Karpas-422 (cell line): ENCODE measurements at regions not wholly inside any gene's neighbourhood (a gene's known extent, or its start where the extent isn't known, plus 50 kb on each side); places are given as distances from the start of the nearest gene placed in this dataset.

Experiments
- DNase-seq: peaks from one replicate; pipeline ENCODE4 v3.0.0-alpha.2; 2015
- H2AFZ ChIP-seq: fragments of 200-600 bp; sonication (generic); 2 replicates; pipeline ENCODE4 v1.6.1; 2014; ENCODE audit warnings: antibody characterized with exemption, low read length, mixed read lengths
- H3K27ac ChIP-seq: fragments of 200-600 bp; sonication (generic); 2 replicates; pipeline ENCODE4 v1.5.1; 2014; ENCODE audit warnings: mild to moderate bottlenecking, low read length, moderate library complexity
- H3K27me3 ChIP-seq: fragments of 200-600 bp; sonication (generic); 2 replicates; pipeline ENCODE4 v1.6.1; 2014; ENCODE audit warnings: low read length, mixed read lengths
- H3K36me3 ChIP-seq: fragments of 200-600 bp; sonication (generic); 2 replicates; pipeline ENCODE4 v1.6.1; 2014; ENCODE audit warnings: low read length, mixed read lengths; ENCODE audit not compliant: insufficient read depth
- H3K4me1 ChIP-seq: fragments of 200-600 bp; sonication (generic); 2 replicates; pipeline ENCODE4 v1.6.1; 2014; ENCODE audit warnings: mild to moderate bottlenecking, low read length, mixed read lengths
- H3K4me2 ChIP-seq: fragments of 200-600 bp; sonication (generic); 2 replicates; pipeline ENCODE4 v1.6.1; 2014; ENCODE audit warnings: low read length, low read depth, mild to moderate bottlenecking; ENCODE audit not compliant: poor library complexity, severe bottlenecking
- H3K4me3 ChIP-seq: fragments of 200-600 bp; sonication (generic); 2 replicates; pipeline ENCODE4 v1.5.1; 2014; ENCODE audit warnings: mild to moderate bottlenecking, antibody characterized with exemption, low read length, mixed read lengths
- H3K79me2 ChIP-seq: fragments of 200-600 bp; sonication (generic); 2 replicates; pipeline ENCODE4 v1.6.1; 2014; ENCODE audit warnings: mild to moderate bottlenecking, low read length, mixed read lengths
- H3K9ac ChIP-seq: fragments of 200-600 bp; sonication (generic); 2 replicates; pipeline ENCODE4 v1.6.0; 2014; ENCODE audit warnings: low read length
- H3K9me2 ChIP-seq: fragments of 200-600 bp; sonication (generic), shearing (Covaris generic); replicated peaks from 2 replicates; pipeline ENCODE4 v1.6.0; 2014; ENCODE audit warnings: mild to moderate bottlenecking, low read length, moderate library complexity; ENCODE audit not compliant: insufficient read depth
- H3K9me3 ChIP-seq: fragments of 300-700, 200-600 bp; sonication (generic); 2 replicates; pipeline ENCODE4 v1.6.1; 2014; ENCODE audit warnings: low read length, mixed read lengths
- H4K20me1 ChIP-seq: fragments of 200-600 bp; sonication (generic); 2 replicates; pipeline ENCODE4 v1.6.1; 2014; ENCODE audit warnings: mild to moderate bottlenecking, antibody characterized with exemption, low read length, low read depth; ENCODE audit not compliant: insufficient read depth

DNA sequence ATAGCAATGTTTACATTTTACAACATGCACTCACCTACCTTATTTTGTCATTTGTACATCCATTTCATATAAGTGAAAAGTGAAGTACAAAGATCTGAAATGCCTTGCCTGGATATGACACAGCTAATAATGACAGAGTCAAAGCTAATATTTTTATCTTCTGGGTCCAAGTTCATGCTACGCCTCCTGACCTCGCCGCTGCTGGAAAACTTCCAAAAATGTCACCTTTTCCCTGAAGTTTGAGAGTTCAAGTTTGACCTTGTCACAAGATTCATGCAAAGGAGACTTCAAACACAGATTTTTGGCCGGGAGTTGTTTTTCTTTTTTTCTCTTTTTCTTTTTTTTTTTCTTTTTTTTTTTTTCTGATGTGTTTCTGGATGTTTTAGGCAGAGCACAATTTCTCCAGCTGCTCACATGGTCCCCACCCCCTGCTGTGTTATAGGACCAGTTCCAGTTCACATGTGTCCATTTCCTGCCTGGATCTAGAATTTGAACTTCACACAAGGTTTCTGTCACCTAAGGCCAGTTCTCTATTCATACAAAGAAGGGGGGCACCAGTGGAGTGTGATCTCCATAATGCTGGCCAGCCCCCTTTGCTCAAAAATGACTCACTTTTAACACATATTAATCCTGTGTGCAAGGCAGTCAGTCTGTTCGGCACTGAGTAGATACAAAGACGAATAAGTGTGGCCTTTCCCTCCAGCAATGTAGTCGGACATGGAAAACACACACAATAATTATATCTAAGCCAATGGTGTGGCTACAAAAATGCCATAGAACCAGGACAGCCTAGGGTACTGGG is 546.8 kb downstream of the BUD13 start:
- Histone ChIP-seq H3K9ac (no peak overlapping the region), H3K4me3 (no peak overlapping the region), H2AFZ (no peak overlapping the region), H3K4me1 (no peaks in the 10 kb centered on the region), H3K27me3 (no peaks in the 10 kb centered on the region), H3K4me2 (no peak overlapping the region), H3K9me2 (no peaks in the 10 kb centered on the region), H3K79me2 (no peaks in the 10 kb centered on the region), H3K9me3 (no peaks in the 10 kb centered on the region), H3K36me3 (no peaks in the 10 kb centered on the region), H4K20me1 (no peaks in the 10 kb centered on the region), H3K27ac (no peak overlapping the region)
- no peak for DNase-seq

DNA sequence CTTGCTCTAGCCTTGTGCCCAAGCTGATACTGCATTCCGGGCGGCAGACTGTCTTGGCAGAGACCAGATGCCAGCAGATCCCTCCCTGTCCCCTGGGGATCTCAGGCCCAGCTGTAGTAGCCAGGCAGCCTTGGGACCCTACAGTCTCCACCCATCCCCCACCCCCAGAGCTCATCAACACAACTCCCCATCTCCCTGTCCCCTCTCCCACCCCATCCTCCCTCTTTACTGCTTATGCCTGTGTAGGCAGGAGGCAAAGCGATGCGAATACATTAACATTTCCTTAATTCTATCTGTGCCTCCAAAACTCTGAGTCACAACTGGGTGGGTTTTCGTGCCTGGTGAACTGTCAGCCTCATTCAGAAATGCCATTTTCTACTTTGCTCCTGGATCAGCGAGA is 547.6 kb downstream of the BUD13 start:
- H4K20me1 ChIP-seq = no peaks in the 10 kb centered on the region
- H3K4me1 ChIP-seq = no peaks in the 10 kb centered on the region
- H3K27me3 ChIP-seq = no peaks in the 10 kb centered on the region
- H2AFZ ChIP-seq = no peak overlapping the region
- H3K4me3 ChIP-seq = no peak overlapping the region
- H3K36me3 ChIP-seq = no peaks in the 10 kb centered on the region
- DNase-seq = no peak
- H3K4me2 ChIP-seq = no peak overlapping the region
- H3K27ac ChIP-seq = no peak overlapping the region
- no peak overlapping the region for H3K9ac ChIP-seq
- no peaks in the 10 kb centered on the region for H3K9me3 ChIP-seq
- no peaks in the 10 kb centered on the region for H3K79me2 ChIP-seq
- no peaks in the 10 kb centered on the region for H3K9me2 ChIP-seq

DNA sequence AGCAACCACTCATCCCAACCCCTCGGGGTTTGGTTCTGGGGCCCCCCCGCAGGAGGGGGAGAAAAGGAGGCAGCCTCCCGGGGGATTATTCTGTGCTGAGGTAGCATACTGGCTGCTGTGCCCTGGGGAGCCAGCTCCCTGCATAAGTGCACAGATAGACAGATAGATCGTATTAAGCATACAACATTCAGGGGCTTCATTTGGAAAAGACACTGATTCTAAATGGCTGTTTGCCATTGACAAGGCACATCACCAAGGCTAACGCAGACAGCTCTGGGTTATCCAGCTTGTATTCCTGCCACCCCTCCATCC is 547.9 kb downstream of the BUD13 start:
- H3K27me3 ChIP-seq = no peaks in the 10 kb centered on the region
- H4K20me1 ChIP-seq = no peaks in the 10 kb centered on the region
- H3K9me3 ChIP-seq = no peaks in the 10 kb centered on the region
- H3K27ac ChIP-seq = no peak overlapping the region
- no peak overlapping the region for H3K9ac ChIP-seq
- H3K36me3 ChIP-seq = no peaks in the 10 kb centered on the region
- no peak for DNase-seq
- no peaks in the 10 kb centered on the region for H3K79me2 ChIP-seq
- H3K4me1 ChIP-seq = no peaks in the 10 kb centered on the region
- no peaks in the 10 kb centered on the region for H3K9me2 ChIP-seq
- H2AFZ ChIP-seq = no peak overlapping the region
- no peak overlapping the region for H3K4me3 ChIP-seq
- no peak overlapping the region for H3K4me2 ChIP-seq

GRCh38 chr11:116224154-116224888 is 548.5 kb downstream of the BUD13 start:
- Histone ChIP-seq H3K27me3 (no peaks in the 10 kb centered on the region), H3K4me3 (no peak overlapping the region), H4K20me1 (no peaks in the 10 kb centered on the region), H3K9me2 (no peaks in the 10 kb centered on the region), H3K79me2 (no peaks in the 10 kb centered on the region), H3K4me1 (no peaks in the 10 kb centered on the region), H3K27ac (no peak overlapping the region), H2AFZ (no peak overlapping the region), H3K9ac (no peak overlapping the region), H3K36me3 (no peaks in the 10 kb centered on the region), H3K9me3 (no peaks in the 10 kb centered on the region), H3K4me2 (no peak overlapping the region)
- peak; percentile 64 for DNase-seq

- Histone ChIP-seq H3K79me2 (no peaks in the 10 kb centered on the region), H3K4me2 (no peak overlapping the region), H3K9me3 (no peaks in the 10 kb centered on the region), H2AFZ (no peak overlapping the region), H4K20me1 (no peaks in the 10 kb centered on the region), H3K9ac (no peak overlapping the region), H3K27me3 (no peaks in the 10 kb centered on the region), H3K9me2 (no peaks in the 10 kb centered on the region), H3K4me1 (no peaks in the 10 kb centered on the region), H3K27ac (no peak overlapping the region), H3K36me3 (no peaks in the 10 kb centered on the region), H3K4me3 (no peak overlapping the region)
- no peak for DNase-seq
Measured at GRCh38 chr11:116221351-116221750, 551.4 kb downstream of the BUD13 start.

GRCh38 chr11:116219171-116219635 is 553.6 kb downstream of the BUD13 start:
- Histone ChIP-seq H3K4me2 (no peak overlapping the region), H3K79me2 (no peaks in the 10 kb centered on the region), H3K27ac (no peak overlapping the region), H4K20me1 (no peaks in the 10 kb centered on the region), H3K9me3 (no peaks in the 10 kb centered on the region), H3K27me3 (no peaks in the 10 kb centered on the region), H3K4me1 (no peaks in the 10 kb centered on the region), H3K9me2 (no peaks in the 10 kb centered on the region), H2AFZ (no peak overlapping the region), H3K36me3 (no peaks in the 10 kb centered on the region), H3K9ac (no peak overlapping the region), H3K4me3 (no peak overlapping the region)
- DNase-seq = no peak

- Histone ChIP-seq H4K20me1 (no peaks in the 10 kb centered on the region), H2AFZ (no peak overlapping the region), H3K79me2 (no peaks in the 10 kb centered on the region), H3K27me3 (no peaks in the 10 kb centered on the region), H3K4me1 (no peaks in the 10 kb centered on the region), H3K9me3 (no peaks in the 10 kb centered on the region), H3K4me3 (no peak overlapping the region), H3K9me2 (no peaks in the 10 kb centered on the region), H3K27ac (no peak overlapping the region), H3K36me3 (no peaks in the 10 kb centered on the region), H3K4me2 (no peak overlapping the region), H3K9ac (no peak overlapping the region)
- DNase-seq = no peak
Measured at GRCh38 chr11:116217441-116217840, 555.3 kb downstream of the BUD13 start.

GRCh38 chr11:116217006-116217405 is 555.8 kb downstream of the BUD13 start:
- Histone ChIP-seq H3K9me3 (no peaks in the 10 kb centered on the region), H3K27ac (no peak overlapping the region), H3K9me2 (no peaks in the 10 kb centered on the region), H3K36me3 (no peaks in the 10 kb centered on the region), H3K79me2 (no peaks in the 10 kb centered on the region), H3K4me3 (no peak overlapping the region), H3K4me2 (no peak overlapping the region), H4K20me1 (no peaks in the 10 kb centered on the region), H3K27me3 (no peaks in the 10 kb centered on the region), H3K9ac (no peak overlapping the region), H2AFZ (no peak overlapping the region), H3K4me1 (no peaks in the 10 kb centered on the region)
- DNase-seq = peak; percentile 58
